GM21825 (cell line): ENCODE measurements at regions not wholly inside any gene's neighbourhood (a gene's known extent, or its start where the extent isn't known, plus 50 kb on each side); places are given as distances from the start of the nearest gene placed in this dataset.

Experiments
- ATAC-seq: cut with Tn5 transposase; IDR thresholded peaks from one replicate; pipeline ENCODE4 v1.9.1; 2021; ENCODE audit warnings: mild to moderate bottlenecking, moderate library complexity; ENCODE audit not compliant: unreplicated experiment

DNA sequence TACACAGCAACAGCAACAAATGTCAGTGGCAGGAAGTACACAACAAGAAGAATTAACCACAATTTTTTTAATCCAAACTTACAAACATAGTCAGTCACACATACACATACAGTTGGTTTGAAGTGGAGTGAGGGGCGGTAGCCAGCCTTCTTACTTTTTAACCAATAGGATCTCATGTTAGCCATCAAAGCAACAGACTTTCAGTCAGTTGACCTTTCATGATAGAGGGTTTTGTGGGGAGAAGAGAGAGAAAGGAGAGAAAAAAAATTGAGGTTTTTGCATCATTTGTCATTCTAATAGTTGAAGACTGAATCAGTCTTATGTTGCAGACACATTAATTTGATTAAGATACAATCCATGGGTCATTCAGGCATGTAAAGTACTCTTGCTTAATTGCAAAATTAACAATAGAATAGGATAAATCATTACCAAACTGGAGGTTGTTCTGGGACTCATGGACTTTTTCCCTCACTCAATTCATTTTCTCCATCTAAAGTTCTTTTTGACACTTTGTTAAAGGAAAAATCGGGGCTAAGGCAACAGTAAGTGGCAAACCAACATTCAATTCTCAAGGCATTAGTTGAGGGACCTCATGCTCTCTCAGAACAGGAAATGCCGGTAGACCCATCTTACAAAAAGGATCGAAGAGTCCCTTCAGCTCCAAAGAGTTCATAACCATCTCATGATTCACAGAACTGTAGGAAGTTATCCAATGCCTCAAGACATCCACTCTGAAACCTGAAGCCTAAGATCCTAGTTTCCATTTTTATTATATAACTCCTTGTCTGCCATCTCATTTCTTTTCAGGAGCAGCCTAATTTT lies 159.5 kb upstream of the LPP start:
- no peak for ATAC-seq

DNA sequence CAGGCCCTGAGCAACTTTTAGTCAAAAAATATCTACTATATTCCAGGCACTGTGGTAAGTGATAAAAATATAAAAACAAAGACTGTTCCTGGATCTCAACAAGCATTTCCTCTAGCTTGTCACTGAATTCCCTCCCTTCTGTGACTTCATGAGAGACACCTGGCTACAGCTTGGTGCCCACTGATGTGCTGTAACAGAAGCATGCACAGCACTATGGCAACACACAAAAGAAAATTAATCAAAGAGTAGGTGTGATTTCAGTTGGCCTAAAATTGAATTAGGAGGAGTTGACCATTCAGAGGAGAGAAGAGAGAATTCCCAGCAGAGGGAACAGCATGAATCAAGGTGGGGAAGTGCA lies 158.9 kb upstream of the LPP start:
- no peak for ATAC-seq

DNA sequence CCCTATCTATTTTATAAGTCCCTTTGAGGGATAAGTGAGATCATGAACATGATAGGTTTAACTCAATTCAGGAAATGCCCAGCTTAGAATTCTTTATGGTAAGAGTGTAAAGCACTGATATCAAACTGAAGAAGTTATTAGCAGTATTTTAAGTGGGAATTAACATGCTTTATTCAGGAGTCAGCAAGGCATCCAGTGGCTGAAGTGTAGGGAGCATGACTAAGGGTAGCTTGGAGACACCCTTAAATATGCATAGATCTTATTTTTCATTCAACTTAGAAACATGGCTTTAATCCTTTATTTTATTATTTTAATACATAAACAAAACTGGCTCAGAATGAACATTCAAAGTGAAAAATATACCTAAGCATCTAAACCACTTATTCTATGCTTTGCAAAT lies 158.3 kb upstream of the LPP start:
- ATAC-seq = no peak

DNA sequence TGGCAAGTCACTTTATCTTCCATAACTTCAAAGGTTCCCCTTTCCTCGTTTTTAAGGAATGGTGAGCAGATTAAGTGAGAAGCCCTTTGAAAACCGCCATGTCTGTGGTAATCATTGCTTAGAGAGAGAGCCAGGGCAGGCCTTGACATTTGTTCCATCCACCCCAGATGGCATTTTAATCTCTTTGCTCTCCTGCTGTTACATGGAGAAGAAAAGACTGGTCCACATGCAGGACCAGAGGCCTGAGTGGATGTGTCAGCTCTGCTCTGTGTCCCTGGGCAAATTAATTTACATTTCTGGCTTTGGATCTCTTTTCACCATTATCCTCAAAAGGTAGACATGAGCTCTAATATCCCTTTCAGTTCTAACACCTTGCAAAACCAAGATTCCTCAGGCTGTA lies 157.3 kb upstream of the LPP start:
- no peak for ATAC-seq

DNA sequence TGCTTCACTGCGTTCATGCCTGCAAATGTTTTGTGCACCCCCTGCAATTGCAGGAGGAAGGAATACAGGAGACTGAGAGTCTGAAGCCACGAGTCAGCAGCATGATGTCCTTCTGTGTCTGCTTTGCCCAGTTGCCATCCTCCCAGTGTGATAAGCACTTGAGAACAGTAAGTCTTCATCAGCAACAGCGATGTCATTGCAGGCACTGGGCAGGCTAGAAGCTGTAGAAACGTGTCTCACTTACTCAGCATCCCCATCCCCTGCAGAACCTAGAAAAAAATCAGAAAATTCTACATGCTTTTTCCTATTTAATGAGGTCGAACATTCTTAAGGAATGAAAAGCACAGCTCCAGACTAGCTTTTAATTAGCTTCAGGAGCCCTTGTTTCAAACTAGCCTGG lies 156.5 kb upstream of the LPP start:
- ATAC-seq = no peak

DNA sequence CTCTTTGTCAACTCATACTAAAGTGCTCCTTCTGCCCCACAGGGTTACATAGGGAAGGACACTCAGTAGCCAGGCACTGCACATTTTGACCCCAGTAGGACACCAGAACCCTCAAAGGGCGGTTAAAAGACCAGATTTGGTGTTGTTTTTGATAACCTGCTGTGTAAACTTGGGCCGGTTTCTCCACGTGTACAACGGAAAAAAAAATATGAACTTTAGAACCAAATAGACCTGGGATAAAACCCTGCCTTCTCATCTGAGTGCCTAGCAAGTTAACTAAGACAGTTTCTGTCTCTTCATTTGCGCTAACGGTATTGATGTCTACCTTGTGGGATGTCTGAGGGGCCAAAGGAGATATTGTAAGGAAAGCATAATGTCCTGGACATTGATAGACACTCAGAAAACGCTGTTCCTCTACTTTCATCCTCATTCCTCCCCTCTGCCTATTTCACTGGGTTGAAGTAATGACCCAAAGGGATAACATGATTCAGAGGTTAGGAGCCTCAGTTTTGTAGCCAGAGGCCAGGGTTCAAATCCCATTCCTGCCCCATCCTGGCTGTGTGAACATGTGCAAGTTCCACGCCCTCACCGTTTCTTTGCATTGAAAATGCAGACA lies 155.9 kb upstream of the LPP start:
- ATAC-seq = no peak

- no peak for ATAC-seq
Measured at GRCh38 chr3:187998611-187999010, 155.3 kb upstream of the LPP start.

GRCh38 chr3:187999821-188000220 lies 154.1 kb upstream of the LPP start:
- ATAC-seq = no peak

DNA sequence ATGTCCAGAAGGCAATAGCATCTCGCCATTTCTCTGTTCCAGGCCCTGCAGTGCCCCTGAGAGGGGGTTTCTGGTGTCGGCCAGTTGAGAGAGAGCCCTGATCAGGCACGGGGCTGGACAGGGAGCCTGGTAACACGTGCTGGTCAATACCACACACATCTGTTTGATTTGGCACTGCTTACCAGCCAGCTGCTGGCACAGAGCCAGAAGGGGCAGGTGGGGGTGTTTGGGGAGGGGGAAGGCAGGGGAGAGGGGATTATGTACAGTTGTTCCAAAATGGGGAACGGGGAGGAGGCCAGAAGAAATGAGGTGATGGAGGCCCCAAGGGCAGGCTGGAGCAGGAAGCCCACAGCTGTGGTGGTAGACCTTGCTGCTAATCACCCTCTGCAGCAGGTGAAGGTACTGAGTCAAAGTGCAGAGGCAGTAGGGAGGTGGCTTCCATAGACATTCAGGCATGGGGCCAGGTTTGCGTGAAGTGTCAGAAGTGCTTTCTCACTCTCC lies 153.5 kb upstream of the LPP start:
- no peak for ATAC-seq

DNA sequence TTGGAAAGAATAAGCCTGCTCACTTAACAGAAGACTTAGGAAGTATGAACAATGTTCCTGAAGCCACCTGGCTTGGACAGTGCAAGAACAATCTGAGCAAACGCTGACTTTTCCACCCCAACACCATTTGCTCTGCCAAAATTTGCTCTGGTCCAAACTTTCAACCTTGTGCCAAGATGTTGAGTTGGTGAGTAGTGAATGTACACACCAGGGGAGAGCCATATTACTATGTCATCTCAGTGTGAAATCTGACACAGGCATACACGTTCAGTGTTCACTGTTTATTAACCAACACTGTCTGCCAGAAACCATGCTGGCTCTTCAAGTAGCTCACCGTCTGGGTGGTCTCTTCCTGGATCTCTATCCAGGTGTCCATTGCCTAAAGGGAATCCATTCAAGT lies 152.9 kb upstream of the LPP start:
- ATAC-seq = no peak

DNA sequence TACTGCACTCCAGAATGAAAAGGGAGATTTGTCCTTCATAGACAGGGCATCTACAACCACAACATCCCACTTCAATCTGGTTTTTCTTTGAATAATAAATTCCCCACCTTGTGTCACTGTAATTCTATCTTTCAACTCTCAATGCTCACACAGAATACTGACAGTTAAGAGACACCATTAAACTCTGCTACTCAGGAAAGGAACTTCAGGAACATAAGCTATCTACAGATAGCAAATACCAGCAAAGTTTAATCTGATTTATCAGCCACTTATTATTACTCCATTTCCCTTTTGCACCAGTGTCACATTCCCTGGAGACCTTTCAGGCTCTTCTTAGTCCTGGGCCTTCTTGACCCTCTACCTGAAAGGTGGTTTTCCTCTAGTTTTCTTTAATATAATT lies 152.0 kb upstream of the LPP start:
- no peak for ATAC-seq

GRCh38 chr3:188002626-188003138 lies 151.3 kb upstream of the LPP start:
- ATAC-seq = no peak

- ATAC-seq = no peak
Measured at GRCh38 chr3:188003188-188004171, 150.5 kb upstream of the LPP start.

DNA sequence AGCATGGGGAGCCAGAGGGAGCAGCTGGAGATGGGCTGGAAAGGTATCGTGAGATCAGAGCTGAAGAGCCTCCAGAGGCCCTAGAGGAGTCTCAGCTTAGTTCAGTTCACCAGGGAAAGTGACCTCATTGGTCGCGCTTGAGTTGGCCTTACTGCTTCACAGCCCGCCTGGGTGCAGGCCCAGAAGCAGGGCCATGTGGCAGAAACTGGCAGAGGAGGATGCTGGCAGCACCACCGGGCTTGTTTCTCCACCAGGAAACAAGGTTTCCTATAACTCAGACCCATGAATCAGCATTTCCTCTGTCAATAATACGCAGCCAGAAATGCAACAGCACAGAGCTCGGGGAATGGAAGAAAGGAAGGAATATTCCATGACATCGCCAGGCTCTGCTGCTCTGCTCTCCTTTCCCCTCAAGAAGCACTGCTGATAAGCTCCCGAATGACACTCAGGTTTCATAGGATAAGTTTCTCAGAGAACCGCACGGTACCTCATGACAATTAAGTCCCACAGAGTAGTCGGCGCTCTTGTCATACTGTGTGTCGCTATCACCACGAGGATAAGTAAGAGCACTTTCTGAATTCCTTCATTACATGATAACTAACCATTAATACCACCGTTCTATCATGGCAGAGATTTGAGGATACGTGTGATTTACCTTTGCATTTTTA lies 147.1 kb upstream of the LPP start:
- no peak for ATAC-seq

DNA sequence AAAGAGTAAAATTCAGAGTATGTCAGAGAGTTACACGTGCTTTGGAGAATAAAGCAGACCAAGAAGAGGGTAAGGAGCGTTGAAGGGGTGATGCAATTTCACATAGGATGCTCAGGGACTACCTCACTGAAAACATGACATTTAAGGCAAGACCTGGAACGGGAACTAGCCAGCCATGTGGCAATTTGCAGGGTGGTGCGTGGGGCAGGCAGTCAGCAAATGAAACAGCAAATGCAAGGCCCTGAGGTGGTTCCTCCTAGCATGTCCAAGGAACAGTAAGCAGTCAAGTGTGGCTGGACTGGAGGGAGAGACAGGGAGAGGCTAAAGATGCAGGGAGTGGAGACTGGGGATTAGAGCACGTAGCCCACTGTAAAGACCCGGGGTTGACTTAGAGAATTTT lies 146.1 kb upstream of the LPP start:
- ATAC-seq = no peak

- no peak for ATAC-seq
Measured at GRCh38 chr3:188008582-188009213, 145.3 kb upstream of the LPP start.

DNA sequence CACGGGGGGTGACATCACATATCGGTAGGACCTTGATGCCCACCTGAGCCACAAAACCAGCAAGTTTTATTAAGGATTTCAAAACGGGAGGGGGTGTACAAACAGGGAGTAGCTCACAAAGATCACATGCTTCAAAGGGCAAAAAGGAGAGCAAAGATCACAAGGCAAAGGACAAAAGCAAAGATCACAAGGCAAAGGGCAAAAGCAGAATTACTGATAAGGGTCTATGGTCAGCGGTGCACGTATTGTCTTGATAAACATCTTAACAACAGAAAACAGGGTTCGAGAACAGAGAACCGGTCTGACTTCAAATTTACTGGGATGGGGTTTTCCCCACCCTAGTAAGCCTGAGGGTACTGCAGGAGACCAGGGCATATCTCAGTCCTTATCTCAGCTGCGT lies 143.5 kb upstream of the LPP start:
- ATAC-seq = no peak

DNA sequence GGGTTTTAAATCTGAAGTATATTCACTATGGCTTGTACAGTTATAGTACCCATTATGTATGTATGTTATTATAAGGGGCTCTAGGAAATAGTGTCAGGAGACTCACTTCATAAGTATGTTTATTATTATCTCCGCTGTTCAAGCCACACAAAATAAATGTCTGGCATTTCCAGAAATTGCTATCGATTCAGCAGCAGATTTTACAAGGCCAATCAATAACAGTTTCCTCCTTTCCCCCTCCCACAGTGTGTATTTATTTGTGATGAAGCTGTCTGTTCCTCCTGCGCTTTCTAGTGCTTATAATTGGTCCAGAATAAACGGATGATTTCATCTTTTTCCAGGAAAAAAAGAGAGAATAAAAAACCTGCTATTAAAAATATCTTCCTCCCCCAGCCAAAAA lies 134.2 kb upstream of the LPP start:
- ATAC-seq = no peak

DNA sequence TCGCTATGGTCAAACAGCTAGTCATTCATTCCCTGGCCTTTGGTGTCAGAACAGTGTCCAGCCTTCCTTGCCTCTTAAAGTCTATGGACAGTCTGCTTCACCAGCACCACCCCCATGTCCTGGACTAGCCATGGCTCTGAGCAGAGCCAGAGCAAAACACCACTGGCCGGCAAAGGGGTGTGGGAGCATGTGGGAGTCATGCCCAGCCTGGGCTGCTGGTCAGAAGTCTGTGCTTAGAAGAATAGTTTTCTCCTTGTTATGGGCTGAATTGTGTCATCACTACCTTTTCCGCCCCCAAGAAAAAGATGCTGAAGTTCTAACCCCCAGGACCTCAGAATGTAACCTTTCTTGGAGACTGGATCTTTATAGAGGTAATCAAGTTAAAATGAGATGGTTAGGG lies 132.9 kb upstream of the LPP start:
- no peak for ATAC-seq

- ATAC-seq = no peak
Measured at GRCh38 chr3:188021502-188022040, 132.4 kb upstream of the LPP start.
